Astrocyte (in vitro differentiated cells and primary cell): ENCODE measurements at regions not wholly inside any gene's neighbourhood (a gene's known extent, or its start where the extent isn't known, plus 50 kb on each side); places are given as distances from the start of the nearest gene placed in this dataset.

Experiments
- DNase-seq: peaks from one replicate; pipeline ENCODE4 v3.0.0-alpha.2; 2010; ENCODE audit warnings: low read depth
- FAIRE-seq: peaks from 2 replicates; lab custom pipeline; 2011; peaks lifted over from hg19 to GRCh38; lab: Jason Lieb, UNC
- H2AFZ ChIP-seq: 2 replicates; pipeline ENCODE4 v1.6.0; 2012; ENCODE audit warnings: low read depth, low read length, inconsistent platforms
- H3K27ac ChIP-seq: 2 replicates; pipeline ENCODE4 v1.5.1; 2011; ENCODE audit warnings: low read depth, low read length, inconsistent platforms
- H3K27me3 ChIP-seq: 2 replicates; pipeline ENCODE4 v1.6.0; 2011; ENCODE audit warnings: low read length, inconsistent platforms; ENCODE audit not compliant: insufficient read depth
- H3K36me3 ChIP-seq: 2 replicates; pipeline ENCODE4 v1.5.1; 2011; ENCODE audit warnings: low read length, inconsistent platforms; ENCODE audit not compliant: insufficient read depth
- H3K4me1 ChIP-seq: 2 replicates; pipeline ENCODE4 v1.5.1; 2011; ENCODE audit warnings: low read length, inconsistent platforms; ENCODE audit not compliant: insufficient read depth
- H3K4me2 ChIP-seq: 2 replicates; pipeline ENCODE4 v1.6.0; 2012; ENCODE audit warnings: low read length, inconsistent platforms
- H3K4me3 ChIP-seq: 2 replicates; pipeline ENCODE4 v1.5.1; 2011; ENCODE audit warnings: low read depth, mild to moderate bottlenecking, low read length, inconsistent platforms; ENCODE audit not compliant: insufficient read depth
- H3K79me2 ChIP-seq: 2 replicates; pipeline ENCODE4 v1.6.0; 2012; ENCODE audit warnings: mild to moderate bottlenecking, low read length, inconsistent platforms; ENCODE audit not compliant: insufficient read depth
- H3K9ac ChIP-seq: 2 replicates; pipeline ENCODE4 v1.6.0; 2012; ENCODE audit warnings: mild to moderate bottlenecking, low read length, inconsistent platforms
- H3K9me3 ChIP-seq: 2 replicates; pipeline ENCODE4 v1.5.1; 2012; ENCODE audit warnings: low read depth, mild to moderate bottlenecking, low read length, inconsistent platforms; ENCODE audit not compliant: insufficient read depth
- H4K20me1 ChIP-seq: 2 replicates; pipeline ENCODE4 v1.6.0; 2012; ENCODE audit warnings: low read length, inconsistent platforms; ENCODE audit not compliant: insufficient read depth
- H3K27ac Mint-ChIP-seq: one replicate; pipeline ENCODE4 v1.8.0; 2021; ENCODE audit warnings: mild to moderate bottlenecking, mixed read lengths; ENCODE audit not compliant: unreplicated experiment
- H3K27me3 Mint-ChIP-seq: one replicate; pipeline ENCODE4 v1.8.0; 2021; ENCODE audit warnings: low read depth, mixed read lengths; ENCODE audit not compliant: unreplicated experiment
- H3K36me3 Mint-ChIP-seq: one replicate; pipeline ENCODE4 v1.8.0; 2021; ENCODE audit warnings: low read depth, mixed read lengths; ENCODE audit not compliant: unreplicated experiment
- H3K4me1 Mint-ChIP-seq: one replicate; pipeline ENCODE4 v1.8.0; 2021; ENCODE audit warnings: low read depth, mixed read lengths; ENCODE audit not compliant: unreplicated experiment
- H3K4me3 Mint-ChIP-seq: one replicate; pipeline ENCODE4 v1.8.0; 2021; ENCODE audit warnings: mild to moderate bottlenecking, moderate library complexity, mixed read lengths; ENCODE audit not compliant: unreplicated experiment
- H3K9me3 Mint-ChIP-seq: one replicate; pipeline ENCODE4 v1.8.0; 2021; ENCODE audit warnings: mild to moderate bottlenecking, mixed read lengths; ENCODE audit not compliant: unreplicated experiment
- CTCF ChIP-seq: IDR thresholded peaks from 2 replicates; pipeline ENCODE4 v1.5.1; 2011; ENCODE audit warnings: low read depth, mild to moderate bottlenecking, inconsistent platforms, low read length, moderate library complexity; ENCODE audit not compliant: insufficient read depth
- EZH2 ChIP-seq: IDR thresholded peaks from 2 replicates; pipeline ENCODE4 v1.6.1; 2012; ENCODE audit warnings: mild to moderate bottlenecking, low read length, inconsistent platforms; ENCODE audit not compliant: insufficient read depth

GRCh38 chr2:23203383-23203782 lies 181.6 kb upstream of the KLHL29 start:
- Histone ChIP-seq H2AFZ (no peak overlapping the region), H3K27ac (no peak overlapping the region), H3K9ac (no peak overlapping the region), H4K20me1 (no peaks in the 10 kb centered on the region), H3K79me2 (no peaks in the 10 kb centered on the region), H3K4me2 (no peak overlapping the region), H3K4me1 (no peaks in the 10 kb centered on the region), H3K4me3 (no peak overlapping the region), H3K36me3 (no peaks in the 10 kb centered on the region), H3K9me3 (peaks cover 8% of the 10 kb centered on the region), H3K27me3 (no peaks in the 10 kb centered on the region)
- Mint-ChIP-seq H3K9me3 (peaks cover 6% of the 10 kb centered on the region), H3K36me3 (no peaks in the 10 kb centered on the region), H3K27ac (no peak overlapping the region), H3K4me3 (no peak overlapping the region), H3K27me3 (peaks cover 10% of the 10 kb centered on the region), H3K4me1 (no peaks in the 10 kb centered on the region)
- DNase-seq (no peak), FAIRE-seq (no peak)
- no peak for TF ChIP-seq CTCF
- TF ChIP-seq EZH2, result no peak

GRCh38 chr2:23204685-23205242 lies 180.2 kb upstream of the KLHL29 start:
- Histone ChIP-seq H3K9ac (no peak overlapping the region), H3K4me2 (no peak overlapping the region), H2AFZ (no peak overlapping the region), H3K4me1 (no peaks in the 10 kb centered on the region), H3K4me3 (no peak overlapping the region), H3K27me3 (no peaks in the 10 kb centered on the region), H3K36me3 (no peaks in the 10 kb centered on the region), H3K9me3 (peaks cover 8% of the 10 kb centered on the region), H3K27ac (no peak overlapping the region), H4K20me1 (no peaks in the 10 kb centered on the region), H3K79me2 (no peaks in the 10 kb centered on the region)
- FAIRE-seq (no peak), DNase-seq (no peak)
- H3K9me3 Mint-ChIP-seq, result peaks cover 5% of the 10 kb centered on the region
- no peaks in the 10 kb centered on the region for H3K36me3 Mint-ChIP-seq
- TF ChIP-seq EZH2 (no peak), CTCF (no peak)
- no peaks in the 10 kb centered on the region for H3K4me1 Mint-ChIP-seq
- peaks cover 21% of the 10 kb centered on the region for H3K27me3 Mint-ChIP-seq
- H3K4me3 Mint-ChIP-seq, result no peak overlapping the region
- no peak overlapping the region for H3K27ac Mint-ChIP-seq

- Mint-ChIP-seq H3K27ac (no peak overlapping the region), H3K36me3 (no peaks in the 10 kb centered on the region), H3K4me1 (no peaks in the 10 kb centered on the region), H3K4me3 (no peak overlapping the region), H3K27me3 (peaks cover 27% of the 10 kb centered on the region), H3K9me3 (peaks cover 11% of the 10 kb centered on the region)
- Histone ChIP-seq H3K4me1 (no peaks in the 10 kb centered on the region), H3K27me3 (no peaks in the 10 kb centered on the region), H3K27ac (no peak overlapping the region), H2AFZ (no peak overlapping the region), H3K79me2 (no peaks in the 10 kb centered on the region), H3K4me2 (no peak overlapping the region), H4K20me1 (no peaks in the 10 kb centered on the region), H3K4me3 (no peak overlapping the region), H3K36me3 (no peaks in the 10 kb centered on the region), H3K9me3 (peaks cover 6% of the 10 kb centered on the region), H3K9ac (no peak overlapping the region)
- DNase-seq (no peak), FAIRE-seq (no peak)
- TF ChIP-seq EZH2 (no peak), CTCF (no peak)
Observed at GRCh38 chr2:23206650-23207049, 178.3 kb upstream of the KLHL29 start.
